Mesothelial cell of epicardium (in vitro differentiated cells): ENCODE measurements at regions not wholly inside any gene's neighbourhood (a gene's known extent, or its start where the extent isn't known, plus 50 kb on each side); places are given as distances from the start of the nearest gene placed in this dataset.

Source experiments
- DNase-seq, 2 experiments: peaks; one replicate each; pipeline ENCODE4 v3.0.0; 2021; ENCODE audit warnings: low spot score in 2 of 2; ENCODE audit not compliant: unreplicated experiment in 2 of 2
- H3K27ac Mint-ChIP-seq: 2 replicates; pipeline ENCODE4 v1.8.0; 2021; ENCODE audit warnings: mixed read lengths
- H3K27me3 Mint-ChIP-seq: 2 replicates; pipeline ENCODE4 v1.8.0; 2021; ENCODE audit warnings: low read depth, mixed read lengths
- H3K36me3 Mint-ChIP-seq: 2 replicates; pipeline ENCODE4 v1.8.0; 2021; ENCODE audit warnings: mixed read lengths
- H3K4me1 Mint-ChIP-seq: 2 replicates; pipeline ENCODE4 v1.8.0; 2021; ENCODE audit warnings: mixed read lengths
- H3K4me3 Mint-ChIP-seq: 2 replicates; pipeline ENCODE4 v1.8.0; 2021; ENCODE audit warnings: mild to moderate bottlenecking, moderate library complexity, mixed read lengths
- H3K9me3 Mint-ChIP-seq: 2 replicates; pipeline ENCODE4 v1.8.0; 2021; ENCODE audit warnings: mixed read lengths
- TF ChIP-seq, protein P1 (sequence below): fragments of 200-600 bp; sonication (generic); IDR thresholded peaks from one replicate; pipeline ENCODE4 v1.5.0; 2021; ENCODE audit warnings: antibody characterized with exemption; ENCODE audit not compliant: unreplicated experiment

DNA sequence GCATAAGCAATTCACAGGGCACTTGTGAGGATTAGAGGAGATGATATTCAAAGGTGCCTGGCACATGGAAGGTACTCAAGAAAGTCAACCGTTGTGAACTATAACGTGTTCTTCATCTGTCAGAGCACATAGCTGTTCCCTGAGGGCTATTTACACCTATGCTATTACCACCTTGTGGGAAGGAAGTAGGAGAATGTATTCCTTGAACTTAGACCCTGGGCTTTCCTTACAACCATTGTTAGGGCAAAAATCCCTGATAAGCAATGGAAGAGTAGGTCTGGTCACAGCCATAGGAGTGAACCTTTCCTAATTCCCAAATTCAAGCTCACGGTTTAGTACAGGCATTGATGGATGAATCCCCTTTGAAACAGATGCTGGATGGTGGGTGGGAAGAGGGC lies 188.6 kb downstream of the HAPSTR1 start:
- H3K27me3 Mint-ChIP-seq, result peaks cover 36% of the 10 kb centered on the region
- no peak overlapping the region for H3K4me3 Mint-ChIP-seq
- H3K36me3 Mint-ChIP-seq, result no peaks in the 10 kb centered on the region

DNA sequence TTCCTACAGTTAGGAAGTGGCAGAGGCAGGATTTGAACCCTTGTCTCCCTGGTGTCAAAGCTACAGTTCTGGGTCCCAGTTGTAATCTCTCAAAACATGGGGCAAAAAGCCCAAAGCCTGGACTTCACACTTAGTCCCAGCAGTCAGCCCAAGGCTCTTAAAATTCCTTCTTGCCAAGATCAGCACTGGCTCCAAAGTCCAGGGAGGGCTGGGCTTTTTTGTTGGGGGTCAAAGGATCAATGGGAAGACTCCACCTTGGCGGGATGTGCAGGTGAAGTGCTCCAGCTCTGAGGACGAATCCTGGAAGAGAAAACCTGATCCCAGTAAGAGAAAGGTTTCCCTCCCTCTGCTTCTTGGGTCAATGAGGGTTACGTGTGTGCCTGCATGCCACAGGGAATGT lies 195.5 kb downstream of the HAPSTR1 start:
- Mint-ChIP-seq H3K36me3 (no peaks in the 10 kb centered on the region), H3K27me3 (peaks cover 13% of the 10 kb centered on the region), H3K9me3 (peaks cover 11% of the 10 kb centered on the region), H3K27ac (no peak overlapping the region), H3K4me1 (no peaks in the 10 kb centered on the region), H3K4me3 (no peak overlapping the region)
- no peak for DNase-seq
- TF ChIP-seq, protein P1, sequence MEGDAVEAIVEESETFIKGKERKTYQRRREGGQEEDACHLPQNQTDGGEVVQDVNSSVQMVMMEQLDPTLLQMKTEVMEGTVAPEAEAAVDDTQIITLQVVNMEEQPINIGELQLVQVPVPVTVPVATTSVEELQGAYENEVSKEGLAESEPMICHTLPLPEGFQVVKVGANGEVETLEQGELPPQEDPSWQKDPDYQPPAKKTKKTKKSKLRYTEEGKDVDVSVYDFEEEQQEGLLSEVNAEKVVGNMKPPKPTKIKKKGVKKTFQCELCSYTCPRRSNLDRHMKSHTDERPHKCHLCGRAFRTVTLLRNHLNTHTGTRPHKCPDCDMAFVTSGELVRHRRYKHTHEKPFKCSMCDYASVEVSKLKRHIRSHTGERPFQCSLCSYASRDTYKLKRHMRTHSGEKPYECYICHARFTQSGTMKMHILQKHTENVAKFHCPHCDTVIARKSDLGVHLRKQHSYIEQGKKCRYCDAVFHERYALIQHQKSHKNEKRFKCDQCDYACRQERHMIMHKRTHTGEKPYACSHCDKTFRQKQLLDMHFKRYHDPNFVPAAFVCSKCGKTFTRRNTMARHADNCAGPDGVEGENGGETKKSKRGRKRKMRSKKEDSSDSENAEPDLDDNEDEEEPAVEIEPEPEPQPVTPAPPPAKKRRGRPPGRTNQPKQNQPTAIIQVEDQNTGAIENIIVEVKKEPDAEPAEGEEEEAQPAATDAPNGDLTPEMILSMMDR, result no peak

More for the DNA sequence above, 188.6 kb downstream of the HAPSTR1 start:
- DNase-seq, result no peak
- no peak overlapping the region for H3K27ac Mint-ChIP-seq
- H3K4me1 Mint-ChIP-seq, result no peaks in the 10 kb centered on the region
- TF ChIP-seq, protein P1, result no peak
- peaks cover under 1% of the 10 kb centered on the region for H3K9me3 Mint-ChIP-seq

GRCh38 chr16:9296271-9296590 lies 204.8 kb downstream of the HAPSTR1 start:
- Mint-ChIP-seq H3K4me1 (no peaks in the 10 kb centered on the region), H3K36me3 (no peaks in the 10 kb centered on the region), H3K9me3 (no peaks in the 10 kb centered on the region), H3K27me3 (peaks cover 12% of the 10 kb centered on the region), H3K27ac (no peak overlapping the region), H3K4me3 (no peak overlapping the region)
- TF ChIP-seq, protein P1, result no peak
- DNase-seq, result no peak

DNA sequence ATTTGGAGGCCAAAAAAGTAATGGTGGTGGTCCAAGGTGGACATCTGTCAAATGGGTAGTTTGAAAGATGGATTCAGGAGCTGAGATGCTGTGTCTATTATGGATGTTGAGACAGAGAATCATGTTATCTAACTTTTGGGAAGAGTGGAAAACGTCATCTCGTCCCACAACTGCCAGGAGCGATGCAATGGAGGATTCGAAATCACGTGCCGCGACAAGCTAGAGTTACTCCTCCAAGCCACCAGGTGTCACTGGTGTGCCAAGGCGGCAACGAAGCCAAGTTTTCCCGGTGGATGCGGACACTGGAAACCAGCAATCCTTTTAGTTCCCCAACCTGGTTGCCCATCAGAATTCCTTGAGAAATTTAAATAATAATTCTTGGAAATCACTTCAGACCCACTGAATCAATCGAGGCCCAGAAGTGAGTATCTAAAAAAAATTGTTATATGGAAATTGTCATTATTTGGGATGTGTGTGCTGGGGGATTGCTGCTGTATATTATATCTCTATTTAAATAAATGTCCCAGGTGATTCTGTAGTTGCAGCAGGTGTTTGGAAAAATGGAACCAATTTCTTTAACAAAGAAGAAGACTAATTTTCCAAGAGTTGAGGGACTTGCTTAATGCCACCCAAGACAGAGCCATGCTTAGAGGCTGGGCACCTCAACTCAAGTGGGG lies 206.1 kb downstream of the HAPSTR1 start:
- H3K27me3 Mint-ChIP-seq, result peaks cover 14% of the 10 kb centered on the region
- TF ChIP-seq, protein P1, result peak; percentile 46
- H3K36me3 Mint-ChIP-seq, result no peaks in the 10 kb centered on the region
- H3K27ac Mint-ChIP-seq, result no peak overlapping the region
- DNase-seq, result peak in 1 of 2 experiments; percentile 45
- no peak overlapping the region for H3K4me3 Mint-ChIP-seq
- H3K4me1 Mint-ChIP-seq, result no peaks in the 10 kb centered on the region
- no peaks in the 10 kb centered on the region for H3K9me3 Mint-ChIP-seq

GRCh38 chr16:9300252-9300651 lies 208.8 kb downstream of the HAPSTR1 start:
- TF ChIP-seq, protein P1, result no peak
- H3K27me3 Mint-ChIP-seq, result peaks cover 27% of the 10 kb centered on the region
- H3K4me1 Mint-ChIP-seq, result no peaks in the 10 kb centered on the region
- H3K9me3 Mint-ChIP-seq, result no peaks in the 10 kb centered on the region
- no peaks in the 10 kb centered on the region for H3K36me3 Mint-ChIP-seq
- H3K4me3 Mint-ChIP-seq, result no peak overlapping the region
- no peak overlapping the region for H3K27ac Mint-ChIP-seq
- no peak for DNase-seq

GRCh38 chr16:9302072-9302471 lies 210.6 kb downstream of the HAPSTR1 start:
- no peaks in the 10 kb centered on the region for H3K9me3 Mint-ChIP-seq
- H3K27me3 Mint-ChIP-seq, result peaks cover 31% of the 10 kb centered on the region
- no peaks in the 10 kb centered on the region for H3K36me3 Mint-ChIP-seq
- TF ChIP-seq, protein P1, result no peak
- no peak for DNase-seq
- H3K4me3 Mint-ChIP-seq, result no peak overlapping the region
- no peaks in the 10 kb centered on the region for H3K4me1 Mint-ChIP-seq
- H3K27ac Mint-ChIP-seq, result no peak overlapping the region
